ENCODE measurements at regions not wholly inside any gene's neighbourhood (a gene's known extent, or its start where the extent isn't known, plus 50 kb on each side); places are given as distances from the start of the nearest gene placed in this dataset.

GRCh38 chr18:25827961-25828561 is 262.4 kb downstream of the SS18 start:
- CTCF ChIA-PET = no interaction called here
- Histone ChIP-seq H3K27me3 (replicated peaks; ENCODE audit: insufficient read depth, low read depth, low read length, poor library complexity) (no peaks in the 10 kb centered on the region), H3K36me3 (ENCODE audit: insufficient read depth, low read length, poor library complexity, severe bottlenecking) (no peaks in the 10 kb centered on the region), H3K9me3 (ENCODE audit: low read depth, low read length, poor library complexity, severe bottlenecking) (no peaks in the 10 kb centered on the region), H3K27ac (ENCODE audit: low read depth, low read length, poor library complexity, severe bottlenecking) (no peak overlapping the region), H3K4me3 (ENCODE audit: low read depth, low read length, poor library complexity, severe bottlenecking) (no peak overlapping the region), H3K4me1 (ENCODE audit: insufficient read depth, low read length, poor library complexity, severe bottlenecking) (no peaks in the 10 kb centered on the region)
- BruUV-seq (replicated peaks) = no TSS peak
- POLR2A ChIA-PET (ENCODE audit: low non-redundant PET) = no interaction called here
- TF ChIP-seq EZH2 (IDR thresholded peaks at IDR 0.05; ENCODE audit: borderline replicate concordance, low read depth, low read length, poor library complexity, severe bottlenecking) = no peak
- no peak for TF ChIP-seq CTCF (conservative IDR thresholded peaks at IDR 0.05; ENCODE audit: low read depth, low read length)
- intact Hi-C loops (cut with micrococcal nuclease; ENCODE audit: unreplicated experiment) = no loop called here
- DNase-seq (ENCODE audit: low spot score) = no peak

- H3K9me3 ChIP-seq (ENCODE audit: low read depth, low read length, poor library complexity, severe bottlenecking) = no peaks in the 10 kb centered on the region
- no TSS peak for BruUV-seq (replicated peaks)
- TF ChIP-seq CTCF (conservative IDR thresholded peaks at IDR 0.05; ENCODE audit: low read depth, low read length) (no peak), EZH2 (IDR thresholded peaks at IDR 0.05; ENCODE audit: borderline replicate concordance, low read depth, low read length, poor library complexity, severe bottlenecking) (no peak)
- intact Hi-C loops (cut with micrococcal nuclease; ENCODE audit: unreplicated experiment) = no loop called here
- no peaks in the 10 kb centered on the region for H3K36me3 ChIP-seq (ENCODE audit: insufficient read depth, low read length, poor library complexity, severe bottlenecking)
- H3K4me3 ChIP-seq (ENCODE audit: low read depth, low read length, poor library complexity, severe bottlenecking) = no peak overlapping the region
- CTCF ChIA-PET = no interaction called here
- peaks cover 4% of the 10 kb centered on the region for H3K27me3 ChIP-seq (replicated peaks; ENCODE audit: insufficient read depth, low read depth, low read length, poor library complexity)
- no peak overlapping the region for H3K27ac ChIP-seq (ENCODE audit: low read depth, low read length, poor library complexity, severe bottlenecking)
- POLR2A ChIA-PET (ENCODE audit: low non-redundant PET) = no interaction called here
- H3K4me1 ChIP-seq (ENCODE audit: insufficient read depth, low read length, poor library complexity, severe bottlenecking) = no peaks in the 10 kb centered on the region
- DNase-seq (ENCODE audit: low spot score) = no peak
Measured at GRCh38 chr18:25827228-25827627, 263.2 kb downstream of the SS18 start.

GRCh38 chr18:25826823-25827222 is 263.6 kb downstream of the SS18 start:
- no peaks in the 10 kb centered on the region for H3K36me3 ChIP-seq (ENCODE audit: insufficient read depth, low read length, poor library complexity, severe bottlenecking)
- ChIA-PET CTCF (no interaction called here), POLR2A (ENCODE audit: low non-redundant PET) (no interaction called here)
- no TSS peak for BruUV-seq (replicated peaks)
- intact Hi-C loops (cut with micrococcal nuclease; ENCODE audit: unreplicated experiment) = no loop called here
- no peaks in the 10 kb centered on the region for H3K9me3 ChIP-seq (ENCODE audit: low read depth, low read length, poor library complexity, severe bottlenecking)
- DNase-seq (ENCODE audit: low spot score) = no peak
- no peak overlapping the region for H3K27ac ChIP-seq (ENCODE audit: low read depth, low read length, poor library complexity, severe bottlenecking)
- no peaks in the 10 kb centered on the region for H3K4me1 ChIP-seq (ENCODE audit: insufficient read depth, low read length, poor library complexity, severe bottlenecking)
- H3K27me3 ChIP-seq (replicated peaks; ENCODE audit: insufficient read depth, low read depth, low read length, poor library complexity) = peaks cover 8% of the 10 kb centered on the region
- H3K4me3 ChIP-seq (ENCODE audit: low read depth, low read length, poor library complexity, severe bottlenecking) = no peak overlapping the region
- no peak for TF ChIP-seq EZH2 (IDR thresholded peaks at IDR 0.05; ENCODE audit: borderline replicate concordance, low read depth, low read length, poor library complexity, severe bottlenecking)
- no peak for TF ChIP-seq CTCF (conservative IDR thresholded peaks at IDR 0.05; ENCODE audit: low read depth, low read length)

Measured in A673 (cell line).